Erythroblast (primary cell): ENCODE measurements at regions not wholly inside any gene's neighbourhood (a gene's known extent, or its start where the extent isn't known, plus 50 kb on each side); places are given as distances from the start of the nearest gene placed in this dataset.

Experiments used
- GATA1 ChIP-seq: IDR thresholded peaks from 2 replicates; pipeline ENCODE4 v1.6.1; 2011; ENCODE audit warnings: low read depth, mild to moderate bottlenecking, control low read depth, low read length, moderate library complexity
- POLR2A ChIP-seq: IDR thresholded peaks from 2 replicates; pipeline ENCODE4 v1.6.1; 2011; ENCODE audit warnings: mild to moderate bottlenecking, low read length

GRCh38 chr13:105611424-105611823, 924.0 kb downstream of the EFNB2 start:
- TF ChIP-seq POLR2A (no peak), GATA1 (no peak)
